ENCODE measurements at regions not wholly inside any gene's neighbourhood (a gene's known extent, or its start where the extent isn't known, plus 50 kb on each side); places are given as distances from the start of the nearest gene placed in this dataset.

DNA sequence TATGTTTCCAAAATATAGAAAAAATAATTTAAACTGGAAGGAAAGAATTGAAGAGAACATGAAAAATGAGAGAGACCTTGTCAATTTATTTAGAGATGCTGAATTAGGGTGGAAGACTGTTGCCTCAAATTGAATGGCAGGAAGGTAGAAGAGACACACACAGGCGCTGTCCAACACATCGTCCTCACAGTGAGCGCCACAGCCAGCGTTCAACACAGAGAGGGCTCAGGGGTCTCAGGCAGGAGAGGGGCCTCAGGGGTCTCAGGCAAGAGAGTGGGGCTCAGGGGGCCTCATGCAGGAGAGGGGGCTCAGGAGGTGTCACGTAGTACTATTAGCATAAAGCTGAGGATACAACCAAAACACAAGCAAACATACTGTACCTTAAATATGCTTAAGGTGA is 65.7 kb downstream of the TMEM18 start:
- TF ChIP-seq, protein P1, sequence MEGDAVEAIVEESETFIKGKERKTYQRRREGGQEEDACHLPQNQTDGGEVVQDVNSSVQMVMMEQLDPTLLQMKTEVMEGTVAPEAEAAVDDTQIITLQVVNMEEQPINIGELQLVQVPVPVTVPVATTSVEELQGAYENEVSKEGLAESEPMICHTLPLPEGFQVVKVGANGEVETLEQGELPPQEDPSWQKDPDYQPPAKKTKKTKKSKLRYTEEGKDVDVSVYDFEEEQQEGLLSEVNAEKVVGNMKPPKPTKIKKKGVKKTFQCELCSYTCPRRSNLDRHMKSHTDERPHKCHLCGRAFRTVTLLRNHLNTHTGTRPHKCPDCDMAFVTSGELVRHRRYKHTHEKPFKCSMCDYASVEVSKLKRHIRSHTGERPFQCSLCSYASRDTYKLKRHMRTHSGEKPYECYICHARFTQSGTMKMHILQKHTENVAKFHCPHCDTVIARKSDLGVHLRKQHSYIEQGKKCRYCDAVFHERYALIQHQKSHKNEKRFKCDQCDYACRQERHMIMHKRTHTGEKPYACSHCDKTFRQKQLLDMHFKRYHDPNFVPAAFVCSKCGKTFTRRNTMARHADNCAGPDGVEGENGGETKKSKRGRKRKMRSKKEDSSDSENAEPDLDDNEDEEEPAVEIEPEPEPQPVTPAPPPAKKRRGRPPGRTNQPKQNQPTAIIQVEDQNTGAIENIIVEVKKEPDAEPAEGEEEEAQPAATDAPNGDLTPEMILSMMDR (IDR thresholded peaks at IDR 0.05; ENCODE audit: low read depth, low read length, missing control alignments), result no peak
- DNase-seq (ENCODE audit: low read depth), result no peak
- no peak overlapping the region for H3K4me3 ChIP-seq (ENCODE audit: low read depth, low read length)

DNA sequence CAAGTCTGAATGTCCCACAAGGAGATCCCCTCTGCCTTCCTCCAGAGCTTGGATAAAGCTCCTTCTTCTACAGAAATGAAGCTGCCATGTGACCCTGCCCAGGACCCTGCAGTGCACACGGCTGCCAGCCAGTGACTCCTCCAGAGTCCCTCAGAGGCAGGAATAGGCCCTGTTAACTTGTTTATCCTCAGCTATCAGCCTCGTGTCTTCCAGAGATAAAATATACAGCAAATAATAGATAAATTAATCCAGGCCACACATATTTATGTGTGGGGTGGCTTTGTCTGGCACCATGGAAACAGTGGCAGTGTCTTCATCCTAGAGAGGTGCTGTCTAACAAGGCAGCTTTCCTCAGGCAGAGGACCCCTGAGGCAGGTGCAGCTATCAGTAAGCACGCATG is 66.7 kb downstream of the TMEM18 start:
- no peak for DNase-seq (ENCODE audit: low read depth)
- TF ChIP-seq, protein P1 (IDR thresholded peaks at IDR 0.05; ENCODE audit: low read depth, low read length, missing control alignments), result no peak
- no peak overlapping the region for H3K4me3 ChIP-seq (ENCODE audit: low read depth, low read length)

DNA sequence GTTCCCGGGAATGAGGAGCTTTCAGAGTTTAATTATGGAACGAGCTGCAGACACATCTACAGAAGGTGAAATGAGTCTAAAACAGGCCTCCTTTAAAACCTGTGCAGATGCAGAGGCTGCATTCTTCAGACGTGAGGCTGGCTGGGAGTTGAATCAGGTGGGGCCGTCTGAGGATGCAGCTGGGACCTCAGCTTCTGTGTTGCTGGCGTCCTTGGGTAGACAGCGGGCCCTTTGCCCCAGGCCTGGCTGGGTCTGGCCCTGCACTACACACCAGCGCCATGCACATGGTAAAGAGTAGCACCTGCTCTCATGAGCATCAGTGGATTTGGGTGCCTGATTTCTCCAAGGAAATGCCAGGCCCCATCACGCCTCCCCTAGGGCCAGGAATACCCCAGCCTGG is 67.3 kb downstream of the TMEM18 start:
- TF ChIP-seq, protein P1 (IDR thresholded peaks at IDR 0.05; ENCODE audit: low read depth, low read length, missing control alignments), result no peak
- no peak for DNase-seq (ENCODE audit: low read depth)
- H3K4me3 ChIP-seq (ENCODE audit: low read depth, low read length), result no peak overlapping the region

DNA sequence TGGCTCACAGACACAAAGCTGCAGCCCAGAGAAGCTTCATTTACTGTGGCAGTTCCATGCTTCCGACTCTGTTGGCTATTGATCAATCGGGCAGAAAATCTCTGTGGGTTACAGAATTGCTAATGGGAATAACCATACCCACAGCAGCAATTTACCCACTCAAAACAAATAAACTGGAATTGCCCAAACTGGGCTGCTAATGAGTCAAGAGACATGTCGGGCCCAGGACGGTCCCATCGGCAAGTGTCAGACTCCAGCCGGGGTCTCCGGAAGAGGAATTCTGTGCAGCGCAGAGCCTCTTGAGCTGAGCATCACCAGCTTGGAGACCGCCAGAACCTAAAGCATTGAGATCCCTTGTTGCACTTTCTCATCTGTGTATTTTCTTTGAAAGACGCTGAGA is 67.8 kb downstream of the TMEM18 start:
- DNase-seq (ENCODE audit: low read depth), result no peak
- TF ChIP-seq, protein P1 (IDR thresholded peaks at IDR 0.05; ENCODE audit: low read depth, low read length, missing control alignments), result no peak
- H3K4me3 ChIP-seq (ENCODE audit: low read depth, low read length), result no peak overlapping the region

DNA sequence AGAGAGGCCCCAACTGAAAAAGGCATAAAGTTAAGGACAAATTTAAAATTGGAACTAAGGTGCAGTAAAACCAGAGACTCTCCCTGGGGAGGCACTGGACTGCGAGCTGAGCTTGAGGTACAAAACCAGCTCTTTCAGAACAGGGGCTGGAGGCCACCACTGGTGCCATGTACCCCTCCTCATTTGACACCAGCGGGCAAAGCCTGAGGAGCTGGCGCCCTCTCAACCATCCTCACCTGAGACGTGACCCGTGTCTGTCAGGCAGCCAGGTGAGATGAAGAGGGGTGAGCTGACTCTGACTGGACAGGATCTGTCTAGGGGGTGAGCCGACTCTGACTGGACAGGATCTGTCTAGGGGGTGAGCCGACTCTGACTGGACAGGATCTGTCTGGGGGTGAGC is 68.5 kb downstream of the TMEM18 start:
- no peak for DNase-seq (ENCODE audit: low read depth)
- TF ChIP-seq, protein P1 (IDR thresholded peaks at IDR 0.05; ENCODE audit: low read depth, low read length, missing control alignments), result no peak
- H3K4me3 ChIP-seq (ENCODE audit: low read depth, low read length), result no peak overlapping the region

DNA sequence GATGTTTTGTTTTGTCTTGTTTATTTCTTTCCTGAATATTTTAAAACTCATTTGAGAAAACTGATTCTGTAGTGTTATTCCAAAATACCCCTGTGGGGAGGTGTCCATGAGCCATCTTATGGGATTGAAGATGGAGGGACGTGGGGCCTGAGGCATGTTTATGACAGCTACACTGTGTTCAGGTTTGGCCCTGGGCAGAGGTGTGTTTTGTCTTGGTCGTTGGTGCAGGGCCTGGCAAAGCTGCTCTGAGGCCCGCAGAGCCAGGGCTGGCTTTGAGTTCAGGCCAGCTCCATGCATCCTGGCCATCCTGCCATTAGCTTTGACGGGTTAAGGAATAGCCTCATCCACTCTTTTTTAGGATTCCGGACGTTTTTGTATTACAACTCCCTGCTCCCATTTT is 68.9 kb downstream of the TMEM18 start:
- TF ChIP-seq, protein P1 (IDR thresholded peaks at IDR 0.05; ENCODE audit: low read depth, low read length, missing control alignments), result no peak
- no peak overlapping the region for H3K4me3 ChIP-seq (ENCODE audit: low read depth, low read length)
- DNase-seq (ENCODE audit: low read depth), result no peak

DNA sequence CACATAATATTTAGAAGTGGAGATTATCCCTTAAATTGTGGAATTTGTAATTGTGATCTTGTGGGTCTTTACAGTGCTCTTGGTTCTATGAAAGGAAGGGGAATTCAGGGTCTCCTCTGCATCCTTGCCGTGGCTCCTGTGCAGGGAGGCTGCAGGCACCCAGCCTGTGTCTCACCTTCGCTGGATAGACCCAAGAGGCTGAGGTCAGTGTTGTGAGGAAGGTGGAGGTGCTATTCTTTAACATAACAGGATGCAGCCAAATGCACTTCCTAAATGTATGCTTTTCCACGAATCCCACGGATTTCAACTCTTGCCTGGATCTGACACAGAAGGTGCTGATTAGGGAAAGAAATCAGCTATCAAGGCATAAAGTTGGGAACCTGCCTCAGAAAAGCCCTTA is 69.5 kb downstream of the TMEM18 start:
- no peak for DNase-seq (ENCODE audit: low read depth)
- no peak overlapping the region for H3K4me3 ChIP-seq (ENCODE audit: low read depth, low read length)
- TF ChIP-seq, protein P1 (IDR thresholded peaks at IDR 0.05; ENCODE audit: low read depth, low read length, missing control alignments), result no peak

Data from GM12864 (cell line).